ENCODE measurements at regions not wholly inside any gene's neighbourhood (a gene's known extent, or its start where the extent isn't known, plus 50 kb on each side); places are given as distances from the start of the nearest gene placed in this dataset.

- TF ChIP-seq EZH2 (optimal IDR thresholded peaks at IDR 0.05; ENCODE audit: low read depth, low read length) (no peak), CTCF (IDR thresholded peaks at IDR 0.05; ENCODE audit: low read length) (no peak)
Observed at GRCh38 chr5:36423578-36424307, 122.0 kb upstream of the RANBP3L start.
